NB4 (cell line): ENCODE measurements at regions not wholly inside any gene's neighbourhood (a gene's known extent, or its start where the extent isn't known, plus 50 kb on each side); places are given as distances from the start of the nearest gene placed in this dataset.

Experiments
- MYC ChIP-seq: IDR thresholded peaks from 2 replicates; pipeline ENCODE4 v1.6.1; 2011; ENCODE audit warnings: low read depth, low read length
- POLR2A ChIP-seq: IDR thresholded peaks from 2 replicates; pipeline ENCODE4 v1.6.1; 2011; ENCODE audit warnings: mild to moderate bottlenecking; ENCODE audit not compliant: insufficient read length; ENCODE audit errors: extremely low read depth
- TF ChIP-seq, protein P1 (sequence below): IDR thresholded peaks from one replicate; pipeline ENCODE4 v1.5.1; 2012; ENCODE audit warnings: low read depth, low read length
- TF ChIP-seq, protein P2 (sequence below): IDR thresholded peaks from 2 replicates; pipeline ENCODE4 v1.6.1; 2011; ENCODE audit warnings: low read depth, low read length

DNA sequence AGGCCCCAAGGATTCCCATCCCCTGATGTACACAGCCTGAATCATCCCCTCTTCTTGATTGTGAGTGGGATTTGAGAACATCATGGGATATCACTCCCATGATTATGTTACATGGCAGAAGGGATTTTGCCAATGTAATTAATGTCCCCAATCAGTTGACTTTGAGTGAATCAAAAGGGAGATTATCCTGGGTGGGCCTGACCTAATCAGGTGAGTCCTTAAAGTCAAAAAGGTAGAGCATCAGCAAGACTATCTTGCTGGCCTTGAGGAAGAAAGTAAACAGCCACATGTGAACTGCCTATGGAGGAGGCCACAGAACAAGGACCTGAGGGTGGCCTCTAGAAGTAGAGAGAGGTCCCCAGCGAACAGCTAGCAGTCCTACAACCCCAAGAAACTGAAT is 203.1 kb upstream of the ATP6AP2 start:
- TF ChIP-seq POLR2A, result no peak
- TF ChIP-seq, protein P1, sequence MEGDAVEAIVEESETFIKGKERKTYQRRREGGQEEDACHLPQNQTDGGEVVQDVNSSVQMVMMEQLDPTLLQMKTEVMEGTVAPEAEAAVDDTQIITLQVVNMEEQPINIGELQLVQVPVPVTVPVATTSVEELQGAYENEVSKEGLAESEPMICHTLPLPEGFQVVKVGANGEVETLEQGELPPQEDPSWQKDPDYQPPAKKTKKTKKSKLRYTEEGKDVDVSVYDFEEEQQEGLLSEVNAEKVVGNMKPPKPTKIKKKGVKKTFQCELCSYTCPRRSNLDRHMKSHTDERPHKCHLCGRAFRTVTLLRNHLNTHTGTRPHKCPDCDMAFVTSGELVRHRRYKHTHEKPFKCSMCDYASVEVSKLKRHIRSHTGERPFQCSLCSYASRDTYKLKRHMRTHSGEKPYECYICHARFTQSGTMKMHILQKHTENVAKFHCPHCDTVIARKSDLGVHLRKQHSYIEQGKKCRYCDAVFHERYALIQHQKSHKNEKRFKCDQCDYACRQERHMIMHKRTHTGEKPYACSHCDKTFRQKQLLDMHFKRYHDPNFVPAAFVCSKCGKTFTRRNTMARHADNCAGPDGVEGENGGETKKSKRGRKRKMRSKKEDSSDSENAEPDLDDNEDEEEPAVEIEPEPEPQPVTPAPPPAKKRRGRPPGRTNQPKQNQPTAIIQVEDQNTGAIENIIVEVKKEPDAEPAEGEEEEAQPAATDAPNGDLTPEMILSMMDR, result no peak
- TF ChIP-seq MYC, result no peak
- TF ChIP-seq, protein P2, sequence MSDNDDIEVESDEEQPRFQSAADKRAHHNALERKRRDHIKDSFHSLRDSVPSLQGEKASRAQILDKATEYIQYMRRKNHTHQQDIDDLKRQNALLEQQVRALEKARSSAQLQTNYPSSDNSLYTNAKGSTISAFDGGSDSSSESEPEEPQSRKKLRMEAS, result no peak
